ENCODE measurements at regions not wholly inside any gene's neighbourhood (a gene's known extent, or its start where the extent isn't known, plus 50 kb on each side); places are given as distances from the start of the nearest gene placed in this dataset.

- Histone ChIP-seq H2AK9ac (replicated peaks; ENCODE audit: low read depth, low read length, poor library complexity) (no peak overlapping the region), H4K91ac (ENCODE audit: insufficient read depth, low read depth, low read length) (no peak overlapping the region), H4K20me1 (ENCODE audit: insufficient read depth, low read length) (no peaks in the 10 kb centered on the region), H2BK15ac (ENCODE audit: low read depth, low read length) (no peak overlapping the region), H3K27me3 (ENCODE audit: control insufficient read depth, insufficient read depth, low read length) (no peaks in the 10 kb centered on the region), H3K36me3 (ENCODE audit: control insufficient read depth, insufficient read depth, low read length) (no peaks in the 10 kb centered on the region), H3K9ac (ENCODE audit: low read depth, low read length) (no peak overlapping the region), H2BK5ac (ENCODE audit: low read depth, low read length, poor library complexity, severe bottlenecking) (no peak overlapping the region), H3K56ac (ENCODE audit: extremely low read depth, insufficient read depth, low read length) (no peak overlapping the region), H4K8ac (ENCODE audit: low read depth in 2 of 2, low read length in 2 of 2) (no peak overlapping the region), H3K4me1 (ENCODE audit: control insufficient read depth, insufficient read depth, low read length) (no peaks in the 10 kb centered on the region), H3K18ac (ENCODE audit: low read depth, low read length) (no peak overlapping the region), H2AFZ (replicated peaks; ENCODE audit: low read length, poor library complexity) (no peak overlapping the region), H3K27ac (ENCODE audit: insufficient read depth, low read length) (no peak overlapping the region), H3K9me1 (ENCODE audit: insufficient read depth, low read length) (no peaks in the 10 kb centered on the region), H3K79me1 (ENCODE audit: low read depth in 1 of 2, low read length in 2 of 2) (no peaks in the 10 kb centered on the region), H3K14ac (replicated peaks; ENCODE audit: low read depth, low read length) (no peak overlapping the region), H4K5ac (ENCODE audit: low read depth, low read length) (no peak overlapping the region), H2BK20ac (ENCODE audit: low read depth, low read length) (no peak overlapping the region), H3K9me3 (ENCODE audit: control insufficient read depth, insufficient read depth, low read length) (peaks cover 5% of the 10 kb centered on the region; the same call in 1 of the 2 replicates), H2AK5ac (ENCODE audit: low read depth, low read length) (no peak overlapping the region), H3K4me2 (ENCODE audit: low read depth, low read length) (no peak overlapping the region), H2BK120ac (ENCODE audit: low read depth, low read length) (no peak overlapping the region), H3K23ac (ENCODE audit: low read depth, low read length) (no peak overlapping the region), H3K4ac (ENCODE audit: low read depth, low read length) (no peak overlapping the region), H3K4me3 (ENCODE audit: insufficient read depth, low read depth, low read length) (no peak overlapping the region)
- dilution Hi-C loops (cut with HindIII; ENCODE audit: low sequenced_read_pairs, unreplicated experiment): no loop called here
- no peak for TF ChIP-seq CHD1 (IDR thresholded peaks at IDR 0.05; ENCODE audit: low read depth, low read length)
- no peak for TF ChIP-seq RCOR1 (IDR thresholded peaks at IDR 0.05; ENCODE audit: insufficient replicate concordance, low read length)
- TF ChIP-seq RFX5 (IDR thresholded peaks at IDR 0.05; ENCODE audit: low read depth, low read length): no peak
- TF ChIP-seq, protein P1, sequence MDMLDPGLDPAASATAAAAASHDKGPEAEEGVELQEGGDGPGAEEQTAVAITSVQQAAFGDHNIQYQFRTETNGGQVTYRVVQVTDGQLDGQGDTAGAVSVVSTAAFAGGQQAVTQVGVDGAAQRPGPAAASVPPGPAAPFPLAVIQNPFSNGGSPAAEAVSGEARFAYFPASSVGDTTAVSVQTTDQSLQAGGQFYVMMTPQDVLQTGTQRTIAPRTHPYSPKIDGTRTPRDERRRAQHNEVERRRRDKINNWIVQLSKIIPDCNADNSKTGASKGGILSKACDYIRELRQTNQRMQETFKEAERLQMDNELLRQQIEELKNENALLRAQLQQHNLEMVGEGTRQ (IDR thresholded peaks at IDR 0.05; ENCODE audit: low read depth, low read length): no peak
- no peak for TF ChIP-seq MAZ (IDR thresholded peaks at IDR 0.05; ENCODE audit: borderline replicate concordance, low read depth, low read length)
- no peak for TF ChIP-seq CEBPB (IDR thresholded peaks at IDR 0.05; ENCODE audit: low read depth, low read length)
- TF ChIP-seq MAFK (IDR thresholded peaks at IDR 0.05; ENCODE audit: low read depth, low read length): no peak
- TF ChIP-seq FOS (IDR thresholded peaks at IDR 0.05; ENCODE audit: low read depth, low read length): no peak
- TF ChIP-seq ELK1 (IDR thresholded peaks at IDR 0.05; ENCODE audit: borderline replicate concordance, low read depth, low read length): no peak
- TF ChIP-seq, protein P2, sequence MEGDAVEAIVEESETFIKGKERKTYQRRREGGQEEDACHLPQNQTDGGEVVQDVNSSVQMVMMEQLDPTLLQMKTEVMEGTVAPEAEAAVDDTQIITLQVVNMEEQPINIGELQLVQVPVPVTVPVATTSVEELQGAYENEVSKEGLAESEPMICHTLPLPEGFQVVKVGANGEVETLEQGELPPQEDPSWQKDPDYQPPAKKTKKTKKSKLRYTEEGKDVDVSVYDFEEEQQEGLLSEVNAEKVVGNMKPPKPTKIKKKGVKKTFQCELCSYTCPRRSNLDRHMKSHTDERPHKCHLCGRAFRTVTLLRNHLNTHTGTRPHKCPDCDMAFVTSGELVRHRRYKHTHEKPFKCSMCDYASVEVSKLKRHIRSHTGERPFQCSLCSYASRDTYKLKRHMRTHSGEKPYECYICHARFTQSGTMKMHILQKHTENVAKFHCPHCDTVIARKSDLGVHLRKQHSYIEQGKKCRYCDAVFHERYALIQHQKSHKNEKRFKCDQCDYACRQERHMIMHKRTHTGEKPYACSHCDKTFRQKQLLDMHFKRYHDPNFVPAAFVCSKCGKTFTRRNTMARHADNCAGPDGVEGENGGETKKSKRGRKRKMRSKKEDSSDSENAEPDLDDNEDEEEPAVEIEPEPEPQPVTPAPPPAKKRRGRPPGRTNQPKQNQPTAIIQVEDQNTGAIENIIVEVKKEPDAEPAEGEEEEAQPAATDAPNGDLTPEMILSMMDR (conservative IDR thresholded peaks at IDR 0.05; ENCODE audit: low read depth, low read length): no peak
- no peak for TF ChIP-seq POLR2A (IDR thresholded peaks at IDR 0.05; ENCODE audit: low read depth, low read length)
- TF ChIP-seq MXI1 (IDR thresholded peaks at IDR 0.05; ENCODE audit: borderline replicate concordance, low read depth, low read length): no peak
- TF ChIP-seq NFE2L2 (IDR thresholded peaks at IDR 0.05; ENCODE audit: low read depth, low read length): no peak
- TF ChIP-seq RAD21 (IDR thresholded peaks at IDR 0.05; ENCODE audit: low read length): no peak
- no peak for TF ChIP-seq BHLHE40 (IDR thresholded peaks at IDR 0.05; ENCODE audit: low read depth, low read length)
- TF ChIP-seq SMC3 (IDR thresholded peaks at IDR 0.05; ENCODE audit: low read depth, low read length): no peak
- DNase-seq (no peak), ATAC-seq (ENCODE audit: low read depth) (no peak)
- no TSS peak for BruUV-seq (replicated peaks)
- intact Hi-C loops (cut with micrococcal nuclease): no loop called here
- ChIA-PET POLR2A (ENCODE audit: unreplicated experiment) (no interaction called here), CTCF (no interaction called here)
- in situ Hi-C loops (cut with MboI; ENCODE audit: low sequenced_read_pairs): no loop called here
- WGBS, 2 experiments (ENCODE audit: extremely low coverage in 2 of 2, insufficient read length in 1 of 2): no CpG with 5 or more reads among the region's 1 CpG
Observed at GRCh38 chr6:137654365-137654981, 160.3 kb upstream of the OLIG3 start.
